K562 (cell line): ENCODE measurements at regions not wholly inside any gene's neighbourhood (a gene's known extent, or its start where the extent isn't known, plus 50 kb on each side); places are given as distances from the start of the nearest gene placed in this dataset.

ENCODE experiments used
- CHD4 ChIP-seq: fragments of 200-600 bp; sonication (generic); IDR thresholded peaks from 3 replicates; pipeline ENCODE4 v1.6.1; 2012; ENCODE audit warnings: low read depth, mild to moderate bottlenecking, mixed read lengths, low read length, inconsistent platforms; ENCODE audit not compliant: insufficient read depth, insufficient replicate concordance, poor library complexity, severe bottlenecking
- FOXA1 ChIP-seq: fragments of 450-650 bp; IDR thresholded peaks from 2 replicates; pipeline ENCODE4 v1.6.1; 2016; ENCODE audit warnings: mild to moderate bottlenecking, borderline replicate concordance
- MED1 ChIP-seq: sonication (generic); formaldehyde crosslinking; IDR thresholded peaks from 2 replicates; pipeline ENCODE4 v1.8.1; 2023; ENCODE audit warnings: missing genetic modification reagents, borderline replicate concordance
- NRF1 ChIP-seq, 2 experiments: fragments of 450-650 bp; IDR thresholded peaks in 1 of 2; conservative IDR thresholded peaks in 1 of 2; 2 replicates each; pipeline ENCODE4 v1.6.1; 2014; ENCODE audit warnings: mild to moderate bottlenecking in 2 of 2
- RFX1 ChIP-seq: fragments of 450-650 bp; IDR thresholded peaks from 2 replicates; pipeline ENCODE4 v1.6.1; 2016; ENCODE audit warnings: mild to moderate bottlenecking, moderate library complexity
- TAL1 ChIP-seq: fragments of 450-650 bp; IDR thresholded peaks from 2 replicates; pipeline ENCODE4 v1.6.1; 2016; ENCODE audit warnings: mild to moderate bottlenecking
- ZFP30 ChIP-seq: fragments of 250-450 bp; sonication (Bioruptor Pico); IDR thresholded peaks from 2 replicates; pipeline ENCODE4 v1.8.0; 2022; ENCODE audit warnings: moderate library complexity, mild to moderate bottlenecking, inconsistent platforms, borderline replicate concordance
- TF ChIP-seq, protein P1 (sequence below): sonication (generic); formaldehyde crosslinking; IDR thresholded peaks from 2 replicates; pipeline ENCODE4 v1.8.1; 2022; ENCODE audit warnings: missing genetic modification reagents

- no peak for TF ChIP-seq NRF1 (conservative IDR thresholded peaks at IDR 0.05 in 1 of 2, IDR thresholded peaks at IDR 0.05 in 1 of 2)
- TF ChIP-seq RFX1: no peak
- TF ChIP-seq ZFP30 (CRISPR knock-in tag): no peak
- no peak for TF ChIP-seq FOXA1
- TF ChIP-seq MED1 (CRISPR knock-in tag): no peak
- TF ChIP-seq CHD4: no peak
- TF ChIP-seq TAL1: no peak
- TF ChIP-seq, protein P1, sequence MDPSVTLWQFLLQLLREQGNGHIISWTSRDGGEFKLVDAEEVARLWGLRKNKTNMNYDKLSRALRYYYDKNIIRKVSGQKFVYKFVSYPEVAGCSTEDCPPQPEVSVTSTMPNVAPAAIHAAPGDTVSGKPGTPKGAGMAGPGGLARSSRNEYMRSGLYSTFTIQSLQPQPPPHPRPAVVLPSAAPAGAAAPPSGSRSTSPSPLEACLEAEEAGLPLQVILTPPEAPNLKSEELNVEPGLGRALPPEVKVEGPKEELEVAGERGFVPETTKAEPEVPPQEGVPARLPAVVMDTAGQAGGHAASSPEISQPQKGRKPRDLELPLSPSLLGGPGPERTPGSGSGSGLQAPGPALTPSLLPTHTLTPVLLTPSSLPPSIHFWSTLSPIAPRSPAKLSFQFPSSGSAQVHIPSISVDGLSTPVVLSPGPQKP: no peak
These were observed 431.9 kb downstream of the BCL11B start for GRCh38 chr14:98840091-98840490.
